Upper lobe of left lung (tissue), 6 donors: ENCODE measurements at regions not wholly inside any gene's neighbourhood (a gene's known extent, or its start where the extent isn't known, plus 50 kb on each side); places are given as distances from the start of the nearest gene placed in this dataset.

Experiments used
- ATAC-seq, 2 donors: fragments of 200-7000 bp; cut with Tn5 transposase; one replicate each; pipeline ENCODE4 v1.9.1; 2022; ENCODE audit warnings: mild to moderate bottlenecking in 2 of 2, moderate library complexity in 2 of 2; ENCODE audit not compliant: low FRiP score in 2 of 2
- DNase-seq, 2 donors: peaks; one replicate each; pipeline ENCODE4 v3.0.0-alpha.2; 2019 to 2020
- H3K27ac ChIP-seq, 4 donors: fragments of 200-600 bp; sonication (generic); one replicate each; pipeline ENCODE4 v1.5.1; 2016 to 2019
- H3K27me3 ChIP-seq, 4 donors: fragments of 200-600 bp; sonication (generic); one replicate each; pipeline ENCODE4 v1.5.1; 2017 to 2019
- H3K36me3 ChIP-seq, 4 donors: fragments of 200-600 bp; sonication (generic); one replicate each; pipeline ENCODE4 v1.5.1; 2016 to 2019
- H3K4me1 ChIP-seq, 4 donors: fragments of 200-600 bp; sonication (generic); one replicate each; pipeline ENCODE4 v1.5.1; 2018 to 2019
- H3K4me3 ChIP-seq, 4 donors: fragments of 200-600 bp; sonication (generic); one replicate each; pipeline ENCODE4 v1.5.1; 2017 to 2019; ENCODE audit warnings: mild to moderate bottlenecking in 2 of 4, moderate library complexity in 1 of 4
- H3K9me3 ChIP-seq, 4 donors: fragments of 200-600 bp; sonication (generic); one replicate each; pipeline ENCODE4 v1.5.1; 2018 to 2019
- CTCF ChIP-seq, 6 experiments: fragments of 450-650 bp in 4 of 6; fragments of 200-600 bp in 2 of 6; sonication (generic) in 2 of 6; IDR thresholded peaks; one replicate each; pipeline ENCODE4 v1.5.1; 2016 to 2019; ENCODE audit warnings: antibody characterized with exemption in 6 of 6
- EP300 ChIP-seq, 4 donors: sonication (generic); formaldehyde crosslinking; IDR thresholded peaks; one replicate each; pipeline ENCODE4 v1.5.1; 2017; ENCODE audit warnings: antibody characterized with exemption in 4 of 4, control low read depth in 2 of 4
- POLR2A ChIP-seq, 4 donors: fragments of 450-650 bp; IDR thresholded peaks; one replicate each; pipeline ENCODE4 v1.5.1; 2016 to 2017; ENCODE audit warnings: antibody characterized with exemption in 4 of 4, mild to moderate bottlenecking in 2 of 4
- POLR2AphosphoS5 ChIP-seq, 2 donors: sonication (generic); formaldehyde crosslinking; IDR thresholded peaks; one replicate each; pipeline ENCODE4 v1.5.1; 2017; ENCODE audit warnings: antibody characterized with exemption in 2 of 2
- WGBS, 2 donors: methylation state at CpG; one replicate each; pipeline ENCODE4 v1.1.5; 2017 to 2018; 5-methylcytosine and 5-hydroxymethylcytosine counted together
- donor health status: DM: no; HTN: no; CAD: no; lungs with moderate emphysema.
- donor health status: DM: no; HTN: yes; CAD: no; lungs with severe emphysema.

- TF ChIP-seq CTCF (IDR thresholded peaks at IDR 0.05) (no peak), POLR2AphosphoS5 (IDR thresholded peaks at IDR 0.05) (no peak), EP300 (IDR thresholded peaks at IDR 0.05) (no peak), POLR2A (IDR thresholded peaks at IDR 0.05) (no peak)
- Histone ChIP-seq H3K4me3 (no peak overlapping the region), H3K36me3 (no peaks in the 10 kb centered on the region), H3K27ac (no peak overlapping the region), H3K4me1 (no peaks in the 10 kb centered on the region), H3K9me3 (no peaks in the 10 kb centered on the region), H3K27me3 (no peaks in the 10 kb centered on the region)
- ATAC-seq (no peak), DNase-seq (no peak)
- 63 to 64% methylated on average over 5 of the region's 5 CpGs for WGBS, 2 donors
These were observed 696.8 kb upstream of the SOX9 start for GRCh38 chr17:71423871-71424546.

- no peaks in the 10 kb centered on the region for H3K9me3 ChIP-seq
- no peak for ATAC-seq
- no peak for DNase-seq
- no peak overlapping the region for H3K27ac ChIP-seq
- TF ChIP-seq CTCF (IDR thresholded peaks at IDR 0.05) (no peak), POLR2AphosphoS5 (IDR thresholded peaks at IDR 0.05) (no peak), EP300 (IDR thresholded peaks at IDR 0.05) (no peak), POLR2A (IDR thresholded peaks at IDR 0.05) (no peak)
- no peaks in the 10 kb centered on the region for H3K36me3 ChIP-seq
- no peak overlapping the region for H3K4me3 ChIP-seq
- no peaks in the 10 kb centered on the region for H3K4me1 ChIP-seq
- no peaks in the 10 kb centered on the region for H3K27me3 ChIP-seq
- WGBS, 2 donors = 81 to 84% methylated on average over 3 of the region's 3 CpGs
These were observed 693.0 kb upstream of the SOX9 start for GRCh38 chr17:71427801-71428200.

GRCh38 chr17:71428897-71429296 is 691.9 kb upstream of the SOX9 start:
- Histone ChIP-seq H3K27ac (no peak overlapping the region), H3K9me3 (no peaks in the 10 kb centered on the region), H3K27me3 (no peaks in the 10 kb centered on the region), H3K4me3 (no peak overlapping the region), H3K36me3 (no peaks in the 10 kb centered on the region), H3K4me1 (no peaks in the 10 kb centered on the region)
- no peak for ATAC-seq
- no peak for TF ChIP-seq POLR2AphosphoS5 (IDR thresholded peaks at IDR 0.05)
- TF ChIP-seq CTCF (IDR thresholded peaks at IDR 0.05) = no peak
- TF ChIP-seq EP300 (IDR thresholded peaks at IDR 0.05) = no peak
- TF ChIP-seq POLR2A (IDR thresholded peaks at IDR 0.05) = no peak
- no peak for DNase-seq

- no peaks in the 10 kb centered on the region for H3K9me3 ChIP-seq
- H3K27ac ChIP-seq = no peak overlapping the region
- WGBS, 2 donors = 82 to 89% methylated on average over 5 of the region's 5 CpGs
- no peak for DNase-seq
- H3K27me3 ChIP-seq = no peaks in the 10 kb centered on the region
- no peak for TF ChIP-seq EP300 (IDR thresholded peaks at IDR 0.05)
- no peak for TF ChIP-seq POLR2AphosphoS5 (IDR thresholded peaks at IDR 0.05)
- no peak for TF ChIP-seq POLR2A (IDR thresholded peaks at IDR 0.05)
- TF ChIP-seq CTCF (IDR thresholded peaks at IDR 0.05) = no peak
- no peak for ATAC-seq
- H3K36me3 ChIP-seq = no peaks in the 10 kb centered on the region
- H3K4me3 ChIP-seq = no peak overlapping the region
- H3K4me1 ChIP-seq = no peaks in the 10 kb centered on the region
These were observed 690.5 kb upstream of the SOX9 start for GRCh38 chr17:71430281-71430680.

GRCh38 chr17:71431146-71431545 is 689.7 kb upstream of the SOX9 start:
- Histone ChIP-seq H3K4me3 (no peak overlapping the region), H3K36me3 (no peaks in the 10 kb centered on the region), H3K27ac (no peak overlapping the region), H3K9me3 (no peaks in the 10 kb centered on the region), H3K4me1 (no peaks in the 10 kb centered on the region), H3K27me3 (no peaks in the 10 kb centered on the region)
- ATAC-seq = no peak
- 77 to 91% methylated on average over 2 of the region's 2 CpGs for WGBS, 2 donors
- no peak for DNase-seq
- no peak for TF ChIP-seq POLR2A (IDR thresholded peaks at IDR 0.05)
- no peak for TF ChIP-seq EP300 (IDR thresholded peaks at IDR 0.05)
- no peak for TF ChIP-seq POLR2AphosphoS5 (IDR thresholded peaks at IDR 0.05)
- TF ChIP-seq CTCF (IDR thresholded peaks at IDR 0.05) = no peak
